Gastrocnemius medialis (tissue), 4 donors: ENCODE measurements at regions not wholly inside any gene's neighbourhood (a gene's known extent, or its start where the extent isn't known, plus 50 kb on each side); places are given as distances from the start of the nearest gene placed in this dataset.

ENCODE experiments used
- ATAC-seq, 2 donors: fragments of 150-250 bp; one replicate each; pipeline ENCODE4 v1.9.1; 2016
- DNase-seq, 2 donors: peaks; one replicate each; pipeline ENCODE4 v3.0.0-alpha.2; 2019
- H3K27ac ChIP-seq, 4 donors: fragments of 200-600 bp; sonication (generic); 1 replicate in 1 of 4; 2 replicates in 3 of 4; pipeline ENCODE4 v1.5.1; 2016 to 2018; ENCODE audit warnings: mild to moderate bottlenecking in 2 of 4, moderate library complexity in 1 of 4
- H3K27me3 ChIP-seq, 3 donors: fragments of 200-600 bp; sonication (generic) in 2 of 3; 1 replicate in 1 of 3; 2 replicates in 2 of 3; pipeline versions ENCODE4 v1.5.1 to v1.6.0; 2016 to 2019; ENCODE audit warnings: mild to moderate bottlenecking in 1 of 3, moderate library complexity in 1 of 3
- H3K36me3 ChIP-seq, 2 donors: fragments of 200-600 bp; sonication (generic) in 1 of 2; one replicate each; pipeline ENCODE4 v1.5.1; 2017 to 2018
- H3K4me1 ChIP-seq, 2 donors: fragments of 200-600 bp; sonication (generic) in 1 of 2; one replicate each; pipeline ENCODE4 v1.5.1; 2016 to 2017; ENCODE audit warnings: mild to moderate bottlenecking in 2 of 2
- H3K4me3 ChIP-seq, 4 donors: fragments of 200-600 bp; sonication (generic) in 3 of 4; 1 replicate in 1 of 4; 2 replicates in 3 of 4; pipeline ENCODE4 v1.5.1; 2016 to 2019; ENCODE audit warnings: mild to moderate bottlenecking in 2 of 4
- H3K9me3 ChIP-seq, 3 donors: fragments of 200-600 bp; sonication (generic) in 2 of 3; 1 replicate in 1 of 3; 2 replicates in 2 of 3; pipeline ENCODE4 v1.5.1; 2016 to 2019
- CTCF ChIP-seq, 5 experiments: fragments of 450-650 bp in 3 of 5; fragments of 200-600 bp in 2 of 5; sonication (generic) in 2 of 5; IDR thresholded peaks in 4 of 5; conservative IDR thresholded peaks in 1 of 5; 1 replicate in 4 of 5; 2 replicates in 1 of 5; pipeline ENCODE4 v1.5.1; 2016 to 2019; ENCODE audit warnings: antibody characterized with exemption in 5 of 5, mild to moderate bottlenecking in 3 of 5, moderate library complexity in 3 of 5
- POLR2A ChIP-seq, 2 donors: fragments of 450-650 bp; IDR thresholded peaks; one replicate each; pipeline ENCODE4 v1.6.1; 2017; ENCODE audit warnings: antibody characterized with exemption in 2 of 2, mild to moderate bottlenecking in 2 of 2, moderate library complexity in 2 of 2
- in situ Hi-C, 4 donors: fragments of 200-750 bp; cut with MboI; loops; one replicate each; pipeline versions ENCODE4 v1.15.0 to v1.8.0; 2017; ENCODE audit warnings: low sequenced_read_pairs in 4 of 4
- intact Hi-C: fragments of 100-400 bp; cut with DNase I; formaldehyde crosslinking; loops from one replicate; pipeline ENCODE4 v1.15.1; 2023; ENCODE audit warnings: low total_unique reads

GRCh38 chr10:123297175-123297574 lies 143.0 kb downstream of the BUB3 start:
- H3K27me3 ChIP-seq = no peaks in the 10 kb centered on the region
- in situ Hi-C loops (no loop called here), intact Hi-C loops (no loop called here)
- H3K4me1 ChIP-seq = no peaks in the 10 kb centered on the region
- DNase-seq (no peak), ATAC-seq (no peak)
- no peaks in the 10 kb centered on the region for H3K9me3 ChIP-seq
- H3K27ac ChIP-seq = no peak overlapping the region
- H3K36me3 ChIP-seq = no peaks in the 10 kb centered on the region
- no peak overlapping the region for H3K4me3 ChIP-seq
- TF ChIP-seq POLR2A (IDR thresholded peaks at IDR 0.05) = no peak
- no peak for TF ChIP-seq CTCF (IDR thresholded peaks at IDR 0.05 in 4 of 5, conservative IDR thresholded peaks at IDR 0.05 in 1 of 5)

- no peak for ATAC-seq
- intact Hi-C loops (no loop called here), in situ Hi-C loops (no loop called here)
- H3K4me1 ChIP-seq = no peaks in the 10 kb centered on the region
- H3K27ac ChIP-seq = no peak overlapping the region
- no peak overlapping the region for H3K4me3 ChIP-seq
- H3K9me3 ChIP-seq = no peaks in the 10 kb centered on the region
- TF ChIP-seq CTCF (IDR thresholded peaks at IDR 0.05 in 4 of 5, conservative IDR thresholded peaks at IDR 0.05 in 1 of 5) (no peak), POLR2A (IDR thresholded peaks at IDR 0.05) (no peak)
- H3K27me3 ChIP-seq = no peaks in the 10 kb centered on the region
- no peaks in the 10 kb centered on the region for H3K36me3 ChIP-seq
- no peak for DNase-seq
Measured at GRCh38 chr10:123298583-123298982, 144.4 kb downstream of the BUB3 start.

- Histone ChIP-seq H3K27me3 (no peaks in the 10 kb centered on the region), H3K27ac (no peak overlapping the region), H3K36me3 (no peaks in the 10 kb centered on the region), H3K4me3 (no peak overlapping the region), H3K4me1 (no peaks in the 10 kb centered on the region), H3K9me3 (no peaks in the 10 kb centered on the region)
- DNase-seq = no peak
- intact Hi-C loops = no loop called here
- ATAC-seq = no peak
- TF ChIP-seq POLR2A (IDR thresholded peaks at IDR 0.05) (no peak), CTCF (IDR thresholded peaks at IDR 0.05 in 4 of 5, conservative IDR thresholded peaks at IDR 0.05 in 1 of 5) (no peak)
- in situ Hi-C loops = no loop called here
Measured at GRCh38 chr10:123299598-123299997, 145.4 kb downstream of the BUB3 start.

- no peaks in the 10 kb centered on the region for H3K9me3 ChIP-seq
- no peak overlapping the region for H3K4me3 ChIP-seq
- H3K36me3 ChIP-seq = no peaks in the 10 kb centered on the region
- H3K27me3 ChIP-seq = no peaks in the 10 kb centered on the region
- TF ChIP-seq CTCF (IDR thresholded peaks at IDR 0.05 in 4 of 5, conservative IDR thresholded peaks at IDR 0.05 in 1 of 5) (no peak), POLR2A (IDR thresholded peaks at IDR 0.05) (no peak)
- H3K4me1 ChIP-seq = no peaks in the 10 kb centered on the region
- ATAC-seq (peak in 1 of 2 donors; percentile 47), DNase-seq (peak in 1 of 2 donors; percentile 6)
- no peak overlapping the region for H3K27ac ChIP-seq
- in situ Hi-C loops (no loop called here), intact Hi-C loops (no loop called here)
Measured at GRCh38 chr10:123301077-123301857, 147.1 kb downstream of the BUB3 start.
